Activated T-cell treated with anti-CD3 and anti-CD28 coated beads for 1 hour (primary cell): ENCODE measurements at regions not wholly inside any gene's neighbourhood (a gene's known extent, or its start where the extent isn't known, plus 50 kb on each side); places are given as distances from the start of the nearest gene placed in this dataset.
"Not testable (repeated sequence)": the region's sequence is repeated elsewhere in the genome, so short reads cannot be mapped to it uniquely, and the experiment has no call there.

Source experiments
- DNase-seq: peaks from one replicate; pipeline ENCODE4 v3.0.0-alpha.2; 2020; ENCODE audit warnings: low read depth

DNA sequence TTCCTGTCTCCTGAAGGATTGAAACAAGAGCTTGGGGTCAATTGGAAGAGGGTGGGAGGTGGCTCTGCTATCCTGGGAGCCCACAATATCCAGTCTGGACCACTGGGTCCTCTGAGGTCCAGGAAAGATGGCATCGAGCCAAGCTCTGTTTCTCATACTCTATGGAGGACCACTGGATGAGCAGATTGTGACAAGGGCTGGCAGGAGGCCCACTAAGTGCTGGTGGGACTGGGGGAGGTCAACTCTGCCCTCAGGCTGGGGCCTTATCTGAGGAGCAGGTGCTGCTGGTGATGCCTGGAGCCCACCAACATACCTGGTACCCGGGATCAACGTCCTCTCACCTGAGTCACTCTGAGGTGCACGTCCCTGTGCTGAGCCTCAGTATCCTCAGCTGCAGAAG lies 142.4 kb downstream of the NDUFA10 start:
- no peak for DNase-seq

- DNase-seq = peak; percentile 54
Measured at GRCh38 chr2:239882331-239882732, 142.8 kb downstream of the NDUFA10 start.

GRCh38 chr2:239881561-239882320 lies 143.4 kb downstream of the NDUFA10 start:
- DNase-seq = no peak

DNA sequence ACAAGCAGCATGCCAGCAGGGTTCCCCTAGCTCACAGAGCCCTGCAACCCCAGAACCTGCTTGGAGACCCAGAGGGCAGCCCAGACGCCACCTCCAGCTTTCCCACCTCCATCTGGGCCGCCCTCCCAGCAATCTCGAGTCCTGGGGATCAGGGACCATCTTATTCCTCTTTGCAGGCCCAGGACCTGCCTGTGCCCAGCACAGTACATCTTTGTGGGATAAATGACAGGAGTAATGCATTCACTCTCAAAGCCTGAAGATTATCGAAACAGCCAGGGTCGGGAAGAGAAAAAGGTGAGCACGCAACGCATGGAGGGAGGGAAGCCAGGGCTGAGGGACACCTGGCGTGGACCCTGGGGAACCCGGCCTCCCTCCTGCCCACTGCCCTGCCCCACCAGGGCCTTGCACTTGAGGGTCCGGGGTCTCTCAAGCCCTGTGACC lies 144.1 kb downstream of the NDUFA10 start:
- no peak for DNase-seq

DNA sequence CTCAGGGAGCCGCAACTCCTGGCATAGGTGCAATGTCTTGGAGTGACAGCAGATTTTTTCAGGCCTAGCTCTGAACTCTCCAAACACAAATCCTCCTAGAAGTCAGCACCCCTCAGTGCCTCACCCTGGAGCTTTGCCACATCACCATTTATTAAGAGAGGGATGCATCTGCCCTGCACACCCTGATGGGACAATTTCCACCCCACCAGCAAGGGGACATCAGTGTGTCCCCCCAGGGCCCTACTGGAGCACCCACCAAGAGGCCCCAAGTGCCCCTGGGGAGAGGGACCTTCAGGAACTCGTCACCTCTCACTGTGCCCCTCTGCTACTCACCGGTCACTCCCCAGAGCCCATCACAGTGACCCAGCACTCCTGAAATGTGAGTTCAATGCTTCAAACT lies 144.7 kb downstream of the NDUFA10 start:
- no peak for DNase-seq

DNA sequence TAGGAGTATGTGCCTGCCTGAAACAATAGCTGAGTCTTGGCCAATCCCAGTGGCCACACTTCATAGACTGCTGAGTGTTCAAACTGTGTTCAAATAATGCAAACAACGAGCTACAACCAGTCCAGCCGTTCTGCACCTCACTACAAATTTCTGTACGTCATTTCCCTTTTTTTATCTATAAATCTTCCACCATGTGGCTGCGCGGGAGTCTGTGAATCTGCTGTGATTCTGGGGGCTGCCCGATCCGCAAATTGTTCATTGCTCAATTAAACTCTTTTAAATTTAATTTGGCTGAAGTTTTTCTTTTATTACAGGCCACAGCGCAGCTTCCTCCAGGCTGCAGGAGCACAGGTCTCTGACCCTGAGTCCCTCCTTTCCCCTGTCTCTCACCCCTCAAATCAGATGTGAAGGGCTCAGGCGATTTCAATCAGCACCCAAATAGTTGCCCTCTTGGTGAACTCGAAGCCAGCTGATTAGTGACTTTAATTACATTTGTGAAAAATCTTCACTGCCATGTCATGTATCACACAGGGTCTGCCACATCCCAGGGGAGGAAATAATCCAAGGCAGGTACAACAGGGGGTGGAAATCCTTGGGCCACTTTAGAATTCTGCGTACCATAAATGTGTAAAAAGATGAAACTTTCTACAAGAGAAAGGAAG lies 145.6 kb downstream of the NDUFA10 start:
- no peak for DNase-seq

DNA sequence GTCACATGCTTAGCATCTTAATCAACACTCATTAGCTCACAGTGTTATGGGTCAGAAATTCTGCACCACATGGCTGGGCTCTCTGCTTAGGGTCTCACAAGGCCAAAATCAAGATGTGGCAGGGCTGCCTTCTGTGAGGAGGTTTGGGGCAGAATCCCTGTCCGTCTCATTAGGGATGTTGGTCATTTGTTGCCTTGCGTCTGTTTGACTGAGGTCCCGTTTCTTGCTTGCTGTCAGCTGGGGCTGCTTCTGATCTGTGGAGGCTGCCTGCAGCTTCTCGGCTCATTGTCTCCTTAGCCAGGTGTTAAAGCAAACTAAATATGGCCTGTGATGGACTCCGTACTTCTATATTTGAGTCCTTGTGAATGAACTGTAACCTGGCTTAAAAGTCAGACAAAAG lies 146.5 kb downstream of the NDUFA10 start:
- no peak for DNase-seq

DNA sequence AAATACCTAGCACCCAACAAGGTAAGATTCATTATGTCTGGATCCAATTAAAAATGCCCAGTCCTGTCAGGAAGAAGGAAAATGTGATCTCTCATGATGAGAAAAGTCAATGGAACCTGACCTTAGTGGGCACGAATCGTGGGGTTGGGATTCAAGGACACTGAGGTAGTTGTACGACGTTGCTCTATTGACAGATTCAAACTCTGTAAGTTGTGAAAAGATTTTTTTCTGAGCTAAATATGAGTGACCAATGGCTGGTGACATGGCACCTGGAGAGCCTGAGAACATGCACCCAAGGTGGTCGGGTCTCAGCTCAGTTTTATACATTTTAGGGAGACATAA lies 148.2 kb downstream of the NDUFA10 start:
- no peak for DNase-seq

DNA sequence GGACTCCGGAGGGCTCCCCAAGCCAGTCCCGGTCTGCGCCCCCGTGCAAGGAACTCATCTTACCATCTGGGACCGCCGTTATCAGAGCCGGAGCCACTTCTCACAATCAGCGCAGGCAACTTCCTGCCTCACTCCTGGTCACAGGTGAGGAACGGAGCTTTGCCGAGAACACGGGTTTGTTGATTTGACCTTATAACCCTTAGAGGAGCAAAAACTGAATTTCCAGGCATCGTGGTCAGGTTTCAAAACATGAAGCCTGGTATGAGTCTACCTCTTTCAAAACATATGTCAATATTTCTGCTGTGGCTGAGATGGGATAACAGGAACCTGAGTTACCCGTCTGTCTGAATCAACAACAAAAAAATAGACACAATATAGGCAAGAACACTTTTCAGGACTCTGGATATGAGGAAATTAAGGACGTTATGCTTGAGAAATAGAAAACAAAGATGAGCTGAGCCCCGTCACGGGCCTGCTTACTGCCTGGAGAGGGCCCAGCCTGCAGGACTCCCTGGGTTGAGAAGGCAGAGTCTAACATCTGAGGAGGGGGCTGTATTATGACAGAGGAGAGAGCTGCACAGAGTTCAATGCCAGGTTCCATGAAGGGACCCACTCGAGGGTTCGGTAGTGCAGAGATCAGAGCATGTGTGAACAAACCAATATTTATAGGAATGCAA lies 148.7 kb downstream of the NDUFA10 start:
- no peak for DNase-seq

DNA sequence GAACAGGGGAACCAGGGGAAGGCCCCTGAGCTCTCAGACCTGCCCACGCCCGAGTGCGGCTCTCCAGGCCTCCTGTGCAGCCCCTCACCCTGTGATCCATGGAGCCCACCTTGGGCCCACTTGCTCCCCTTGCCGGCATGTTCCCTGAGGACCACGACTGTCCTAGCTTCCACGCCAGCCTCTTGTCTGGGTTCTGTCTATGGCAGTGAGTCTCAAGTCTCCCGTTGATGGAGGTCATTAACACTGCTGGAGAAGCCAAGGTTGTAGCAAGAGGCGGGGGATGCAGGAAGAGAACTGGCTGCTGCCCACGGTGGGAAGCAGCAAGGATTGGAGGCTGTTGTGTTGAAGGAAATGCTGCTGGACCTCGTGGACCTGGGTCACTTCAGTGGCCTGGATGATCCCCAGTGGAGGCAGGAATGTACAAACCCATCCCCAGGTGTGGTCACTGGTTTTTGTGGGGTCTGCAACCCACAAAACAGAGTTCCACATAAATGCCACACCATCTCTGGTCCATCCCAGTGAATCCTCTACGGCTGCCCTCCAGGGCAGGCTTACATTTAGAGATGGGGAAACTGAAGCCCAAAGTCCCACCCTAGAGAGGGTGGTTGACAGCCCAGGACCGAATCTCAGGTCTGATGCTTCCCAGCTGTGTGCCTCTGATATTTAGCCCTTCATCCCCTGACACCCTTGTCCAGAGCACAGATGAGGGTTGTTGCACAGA lies 150.3 kb downstream of the NDUFA10 start:
- DNase-seq = no peak

DNA sequence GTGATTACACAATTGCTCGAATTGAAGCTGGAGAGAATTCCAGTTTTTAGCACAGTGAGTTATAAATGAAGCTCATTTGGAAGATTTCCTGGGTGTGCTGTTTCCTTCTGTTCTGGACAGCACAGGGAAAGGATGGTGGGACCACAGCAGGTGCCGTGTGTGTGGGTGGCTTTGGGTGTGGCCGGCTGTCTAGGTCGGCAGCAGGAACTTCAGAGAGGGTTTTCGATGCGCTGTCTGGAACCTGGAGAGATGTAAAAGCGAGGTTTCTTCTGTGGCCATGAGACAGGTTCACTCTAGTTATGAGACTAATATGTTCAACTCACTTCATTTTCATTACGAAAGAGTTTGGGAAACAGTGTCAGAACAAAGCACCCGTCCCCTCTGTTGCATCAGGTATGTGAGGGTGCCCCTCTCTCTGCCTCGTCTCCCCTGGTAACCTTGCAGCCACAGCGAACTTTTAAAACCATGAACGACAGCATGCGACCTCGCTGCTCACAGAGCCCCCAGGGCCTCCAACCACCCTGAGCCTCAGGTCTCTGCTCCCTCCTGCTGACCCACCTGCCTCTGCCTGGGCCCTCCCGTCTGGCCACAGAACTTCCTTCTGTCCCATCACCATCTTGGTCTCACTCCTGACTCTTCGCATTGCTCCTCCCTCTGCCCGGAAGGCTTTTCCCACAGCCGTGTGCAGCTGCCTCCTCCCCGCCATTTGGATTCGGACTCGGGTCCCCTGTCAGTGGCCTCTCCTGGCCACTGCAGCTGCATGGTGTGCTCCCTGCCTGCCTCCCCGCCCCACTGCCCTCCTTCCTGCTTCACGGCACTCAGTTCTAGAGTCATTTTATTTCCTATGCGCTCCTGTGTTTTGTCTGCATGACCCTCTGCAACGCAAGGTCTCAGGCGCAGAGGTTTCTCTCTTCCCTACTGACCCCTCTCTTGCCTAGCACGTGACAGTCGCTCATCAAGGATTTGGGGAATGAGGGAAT lies 151.2 kb downstream of the NDUFA10 start:
- no peak for DNase-seq

GRCh38 chr2:239871481-239872435 lies 153.4 kb downstream of the NDUFA10 start:
- no peak for DNase-seq

DNA sequence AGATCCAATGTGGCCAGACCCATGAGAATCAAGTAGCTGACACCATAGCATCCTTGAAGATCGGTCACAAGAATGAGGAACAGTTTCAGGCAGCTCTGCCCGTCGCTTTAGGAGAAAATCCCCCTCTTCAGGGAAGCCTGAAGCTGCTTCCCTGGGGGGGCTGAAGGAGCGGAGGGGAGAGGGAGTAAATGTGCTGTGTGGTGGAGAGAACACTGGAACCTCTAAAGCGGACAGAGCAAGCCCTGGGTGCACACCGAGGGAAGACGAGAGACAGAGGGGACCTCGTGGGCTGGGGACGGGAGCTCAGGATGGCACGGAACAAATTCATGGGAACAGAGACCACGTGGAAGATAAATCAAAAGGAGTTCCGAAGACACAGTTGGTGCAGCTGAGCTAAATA lies 154.3 kb downstream of the NDUFA10 start:
- DNase-seq = no peak

DNA sequence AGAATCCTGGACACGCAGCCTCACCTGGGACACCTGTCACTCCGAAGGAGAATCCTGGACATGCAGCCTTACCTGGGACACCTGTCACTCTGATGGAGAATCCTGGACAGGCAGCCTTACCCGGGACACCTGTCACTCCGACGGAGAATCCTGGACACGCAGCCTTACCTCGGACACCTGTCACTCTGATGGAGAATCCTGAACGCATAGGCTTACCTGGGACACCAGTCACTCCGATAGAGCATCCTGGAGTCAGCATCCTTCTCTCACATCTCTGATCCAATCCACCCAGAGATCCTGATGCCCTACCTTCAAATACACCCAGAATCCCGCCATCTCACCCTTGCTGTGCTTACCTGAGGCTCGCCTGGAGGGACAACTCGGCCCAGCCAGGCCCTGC lies 154.9 kb downstream of the NDUFA10 start:
- DNase-seq = no peak

DNA sequence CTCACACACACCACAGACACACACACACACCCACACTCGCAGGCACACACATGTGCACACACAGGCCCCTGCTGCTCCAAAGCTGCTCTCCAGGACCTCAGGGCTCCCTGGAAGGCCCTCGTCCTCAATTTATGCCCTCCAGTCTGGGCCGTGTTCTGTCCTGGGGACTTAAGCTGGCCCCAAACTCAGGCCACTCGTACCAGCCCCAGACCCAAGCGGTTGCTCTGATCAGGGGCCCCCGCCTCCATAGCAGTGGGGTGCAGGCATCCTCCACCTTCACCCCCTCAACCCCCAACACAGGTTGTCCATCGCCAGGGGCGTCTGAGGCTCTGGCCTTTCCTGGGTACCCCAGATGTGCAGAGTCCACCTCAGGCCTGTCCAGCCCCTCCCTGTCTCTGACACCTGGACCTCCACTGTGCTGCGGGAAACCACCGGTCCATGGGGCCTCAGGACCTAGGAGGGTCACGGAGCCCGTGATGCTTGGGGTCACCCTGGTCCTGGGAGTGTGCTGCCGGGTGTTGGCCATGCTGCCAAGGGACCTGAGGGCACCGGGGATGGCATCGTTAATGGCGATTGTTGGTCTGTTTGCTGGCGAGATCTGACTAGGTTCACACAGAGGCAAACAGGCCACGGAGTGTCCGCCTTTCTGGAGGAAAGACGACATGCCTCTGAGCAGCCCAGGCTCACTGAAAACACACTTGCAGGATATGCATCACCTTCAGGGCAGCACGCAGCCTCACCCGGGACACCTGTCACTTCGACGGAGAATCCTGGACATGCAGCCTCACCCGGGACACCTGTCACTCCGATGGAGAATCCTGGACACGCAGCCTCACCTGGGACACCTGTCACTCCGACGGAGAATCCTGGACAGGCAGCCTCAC lies 155.6 kb downstream of the NDUFA10 start:
- no peak for DNase-seq

DNA sequence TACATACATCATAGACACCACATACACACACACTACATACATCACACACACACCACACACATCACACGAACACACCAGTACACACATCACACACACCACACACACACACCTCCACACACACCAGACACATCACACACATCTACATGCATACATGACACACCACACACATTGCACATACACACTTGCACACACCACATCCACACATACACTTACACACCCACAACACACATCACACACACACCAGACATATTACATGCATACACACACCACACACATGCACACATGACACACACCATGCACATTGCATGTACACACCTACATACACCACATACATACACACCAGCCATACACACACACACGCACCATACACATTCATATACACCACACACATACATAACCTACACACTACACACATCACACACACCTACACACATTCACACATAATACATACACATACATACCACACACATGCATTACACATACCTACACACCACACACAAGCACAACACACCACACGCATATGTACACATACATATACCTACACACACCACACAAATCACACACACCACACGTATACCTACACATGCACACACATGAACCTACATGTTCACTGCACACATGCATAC lies 156.5 kb downstream of the NDUFA10 start:
- DNase-seq = no peak

GRCh38 chr2:239866778-239867177 lies 158.4 kb downstream of the NDUFA10 start:
- DNase-seq = no peak

- no peak for DNase-seq
Measured at GRCh38 chr2:239866350-239866749, 158.8 kb downstream of the NDUFA10 start.

DNA sequence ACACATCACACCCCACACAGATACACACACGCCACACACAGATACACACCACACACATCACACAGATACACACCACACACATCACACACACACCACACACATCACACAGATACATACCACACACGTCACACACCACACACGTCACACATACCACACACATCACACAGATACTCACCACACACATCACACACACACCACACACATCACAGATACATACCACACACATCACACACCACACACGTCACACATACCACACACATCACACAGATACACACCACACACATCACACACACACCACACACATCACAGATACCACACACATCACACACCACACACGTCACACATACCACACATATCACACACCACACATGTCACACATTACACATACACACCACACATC lies 159.3 kb downstream of the NDUFA10 start:
- DNase-seq = not testable (repeated sequence)
